ENCODE measurements at regions not wholly inside any gene's neighbourhood (a gene's known extent, or its start where the extent isn't known, plus 50 kb on each side); places are given as distances from the start of the nearest gene placed in this dataset.

DNA sequence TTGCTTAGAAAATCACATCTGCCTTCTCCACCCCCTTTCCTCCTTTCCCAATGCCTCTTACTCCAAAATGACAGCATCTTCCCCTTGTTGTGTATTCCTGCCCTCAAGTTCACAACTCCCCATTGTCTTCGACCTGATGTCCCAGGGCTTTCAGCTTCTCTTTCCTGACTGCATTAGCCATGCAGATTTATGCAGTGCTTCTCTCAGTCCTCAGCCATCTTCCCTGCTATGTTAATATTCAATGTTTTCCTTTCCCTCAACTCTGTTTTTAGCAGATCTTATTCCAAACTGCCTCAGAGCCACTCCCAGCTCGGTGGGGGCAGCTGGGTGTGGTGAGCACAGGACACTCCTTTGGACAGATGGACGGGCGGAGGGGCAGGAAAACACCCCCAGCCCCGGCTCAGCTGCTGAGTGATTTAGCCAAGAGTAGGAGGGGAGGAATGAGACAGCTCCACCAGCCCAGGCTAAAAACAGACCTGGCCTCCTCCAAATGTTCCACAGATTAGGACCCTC lies 71.0 kb downstream of the CD2 start:
- intact Hi-C loops (cut with micrococcal nuclease): no loop called here
- Mint-ChIP-seq H3K36me3 (no peaks in the 10 kb centered on the region), H3K4me3 (no peak overlapping the region), H3K4me1 (peaks cover 11 to 15% of the 10 kb centered on the region in 2 donors), H3K9me3 (no peaks in the 10 kb centered on the region), H3K27ac (no peak overlapping the region), H3K27me3 (ENCODE audit: low read depth in 2 of 2) (no peaks in the 10 kb centered on the region)
- ATAC-seq (no peak), DNase-seq (no peak)
- H3K4me1 ChIP-seq (ENCODE audit: control insufficient read depth, insufficient read depth, low read length): peaks cover 7% of the 10 kb centered on the region
- H3K27me3 ChIP-seq (ENCODE audit: control insufficient read depth, insufficient read depth, low read length): no peaks in the 10 kb centered on the region
- TF ChIP-seq, protein P1, sequence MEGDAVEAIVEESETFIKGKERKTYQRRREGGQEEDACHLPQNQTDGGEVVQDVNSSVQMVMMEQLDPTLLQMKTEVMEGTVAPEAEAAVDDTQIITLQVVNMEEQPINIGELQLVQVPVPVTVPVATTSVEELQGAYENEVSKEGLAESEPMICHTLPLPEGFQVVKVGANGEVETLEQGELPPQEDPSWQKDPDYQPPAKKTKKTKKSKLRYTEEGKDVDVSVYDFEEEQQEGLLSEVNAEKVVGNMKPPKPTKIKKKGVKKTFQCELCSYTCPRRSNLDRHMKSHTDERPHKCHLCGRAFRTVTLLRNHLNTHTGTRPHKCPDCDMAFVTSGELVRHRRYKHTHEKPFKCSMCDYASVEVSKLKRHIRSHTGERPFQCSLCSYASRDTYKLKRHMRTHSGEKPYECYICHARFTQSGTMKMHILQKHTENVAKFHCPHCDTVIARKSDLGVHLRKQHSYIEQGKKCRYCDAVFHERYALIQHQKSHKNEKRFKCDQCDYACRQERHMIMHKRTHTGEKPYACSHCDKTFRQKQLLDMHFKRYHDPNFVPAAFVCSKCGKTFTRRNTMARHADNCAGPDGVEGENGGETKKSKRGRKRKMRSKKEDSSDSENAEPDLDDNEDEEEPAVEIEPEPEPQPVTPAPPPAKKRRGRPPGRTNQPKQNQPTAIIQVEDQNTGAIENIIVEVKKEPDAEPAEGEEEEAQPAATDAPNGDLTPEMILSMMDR (IDR thresholded peaks at IDR 0.05): no peak
- H3K9me3 ChIP-seq (ENCODE audit: control insufficient read depth, insufficient read depth, low read length): no peaks in the 10 kb centered on the region
- H3K36me3 ChIP-seq (ENCODE audit: control insufficient read depth, insufficient read depth, low read length): no peaks in the 10 kb centered on the region
- no peak overlapping the region for H3K27ac ChIP-seq (ENCODE audit: low read length)
- H3K4me3 ChIP-seq (ENCODE audit: low read length): no peak overlapping the region
- 57% methylated on average over 5 of the region's 5 CpGs for WGBS (ENCODE audit: insufficient coverage)

DNA sequence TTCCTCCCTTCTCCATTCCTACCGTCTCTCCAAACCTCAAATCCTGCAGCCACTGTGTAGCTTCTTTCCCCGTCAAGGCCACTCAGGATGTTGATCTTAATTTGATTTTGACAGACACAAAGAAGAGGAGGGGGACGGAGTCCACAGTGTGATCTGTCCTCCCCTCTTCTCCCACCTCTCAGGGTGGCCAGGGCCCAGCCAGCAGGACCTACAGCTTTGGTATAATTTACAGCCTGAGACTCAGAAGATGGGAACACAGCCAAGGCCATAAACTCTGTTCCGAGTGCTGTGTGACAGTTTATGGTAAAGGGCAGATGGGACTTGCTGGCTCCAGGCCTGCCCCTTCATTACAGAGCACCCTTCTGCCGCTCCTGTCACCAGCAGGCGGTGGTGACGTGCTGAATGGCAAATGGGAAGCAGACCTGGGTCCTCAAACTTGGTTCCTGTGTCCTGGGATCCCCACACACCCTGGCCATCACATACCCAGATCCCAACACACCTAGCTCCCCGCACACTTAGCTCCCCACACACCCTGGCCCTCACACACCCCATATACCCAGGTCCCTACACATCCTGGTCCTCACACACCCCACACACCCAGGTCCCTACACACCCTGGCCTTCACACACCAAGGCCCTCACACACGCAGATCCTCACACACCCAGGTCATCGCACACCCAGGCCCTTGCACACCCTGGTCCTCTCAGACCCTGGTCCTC lies 71.6 kb downstream of the CD2 start:
- H3K4me3 Mint-ChIP-seq: no peak overlapping the region
- 91% methylated on average over 9 of the region's 10 CpGs for WGBS (ENCODE audit: insufficient coverage)

DNA sequence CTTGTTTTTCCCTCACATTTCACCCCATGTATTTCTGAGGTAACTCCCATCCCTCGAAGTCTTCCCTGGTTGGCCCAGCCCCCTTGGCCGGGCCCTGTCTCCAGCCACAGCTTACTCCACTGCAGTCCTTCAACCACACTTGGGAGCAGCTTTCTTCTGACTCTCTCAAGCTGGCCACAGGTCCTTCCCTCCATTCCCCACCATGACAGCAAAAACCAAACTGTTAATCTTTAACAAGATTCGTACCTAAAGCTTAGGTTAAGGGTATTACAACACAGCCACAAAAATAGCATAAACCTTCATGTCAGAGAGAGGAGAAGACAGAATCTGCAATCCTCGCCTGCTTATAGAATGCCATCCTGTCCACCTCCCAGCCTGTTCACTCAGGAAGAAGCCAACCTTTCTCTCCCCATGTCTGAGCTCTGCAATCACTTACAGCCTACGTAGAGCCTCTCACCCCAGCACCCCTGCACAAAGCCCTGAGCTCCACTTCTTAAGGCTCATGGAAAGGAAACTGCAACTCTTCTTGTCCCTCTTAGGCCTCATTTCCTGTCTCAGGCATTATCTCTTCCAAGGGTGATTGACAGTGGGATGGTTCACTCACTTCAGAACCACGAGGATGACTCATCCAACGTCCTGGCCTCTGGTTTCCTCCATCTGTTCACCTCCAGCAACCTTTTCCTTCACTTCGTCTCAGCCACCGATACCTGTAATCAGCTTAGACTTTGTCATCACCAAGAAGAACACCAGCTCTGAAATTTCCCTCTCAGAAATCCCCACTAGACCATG lies 72.8 kb downstream of the CD2 start:
- Histone ChIP-seq H3K9me3 (ENCODE audit: control insufficient read depth, insufficient read depth, low read length) (no peaks in the 10 kb centered on the region), H3K36me3 (ENCODE audit: control insufficient read depth, insufficient read depth, low read length) (no peaks in the 10 kb centered on the region), H3K4me1 (ENCODE audit: control insufficient read depth, insufficient read depth, low read length) (peaks cover 7% of the 10 kb centered on the region), H3K27ac (ENCODE audit: low read length) (no peak overlapping the region), H3K27me3 (ENCODE audit: control insufficient read depth, insufficient read depth, low read length) (no peaks in the 10 kb centered on the region), H3K4me3 (ENCODE audit: low read length) (no peak overlapping the region)
- Mint-ChIP-seq H3K27me3 (ENCODE audit: low read depth in 2 of 2) (no peaks in the 10 kb centered on the region), H3K4me3 (no peak overlapping the region), H3K9me3 (no peaks in the 10 kb centered on the region), H3K4me1 (peaks cover 11 to 15% of the 10 kb centered on the region in 2 donors), H3K36me3 (no peaks in the 10 kb centered on the region), H3K27ac (peak overlapping the region in 1 of 2 donors; percentile 33)
- TF ChIP-seq, protein P1 (IDR thresholded peaks at IDR 0.05): no peak
- ATAC-seq (peak in 1 of 3 donors; percentile 32), DNase-seq (peak in 1 of 2 donors; percentile 57)
- intact Hi-C loops (cut with micrococcal nuclease): no loop called here
- 32% methylated on average over 9 of the region's 9 CpGs for WGBS (ENCODE audit: insufficient coverage)

More for the DNA sequence above, 71.6 kb downstream of the CD2 start:
- H3K27me3 ChIP-seq (ENCODE audit: control insufficient read depth, insufficient read depth, low read length): no peaks in the 10 kb centered on the region
- ATAC-seq (no peak), DNase-seq (no peak)
- H3K36me3 ChIP-seq (ENCODE audit: control insufficient read depth, insufficient read depth, low read length): no peaks in the 10 kb centered on the region
- peaks cover 11 to 15% of the 10 kb centered on the region in 2 donors for H3K4me1 Mint-ChIP-seq
- no peaks in the 10 kb centered on the region for H3K36me3 Mint-ChIP-seq
- no peaks in the 10 kb centered on the region for H3K9me3 Mint-ChIP-seq
- no peaks in the 10 kb centered on the region for H3K27me3 Mint-ChIP-seq (ENCODE audit: low read depth in 2 of 2)
- intact Hi-C loops (cut with micrococcal nuclease): no loop called here
- peaks cover 7% of the 10 kb centered on the region for H3K4me1 ChIP-seq (ENCODE audit: control insufficient read depth, insufficient read depth, low read length)
- no peak overlapping the region for H3K4me3 ChIP-seq (ENCODE audit: low read length)
- H3K27ac Mint-ChIP-seq: no peak overlapping the region
- H3K9me3 ChIP-seq (ENCODE audit: control insufficient read depth, insufficient read depth, low read length): no peaks in the 10 kb centered on the region
- H3K27ac ChIP-seq (ENCODE audit: low read length): no peak overlapping the region
- TF ChIP-seq, protein P1 (IDR thresholded peaks at IDR 0.05): no peak
